ENCODE measurements at regions not wholly inside any gene's neighbourhood (a gene's known extent, or its start where the extent isn't known, plus 50 kb on each side); places are given as distances from the start of the nearest gene placed in this dataset.

DNA sequence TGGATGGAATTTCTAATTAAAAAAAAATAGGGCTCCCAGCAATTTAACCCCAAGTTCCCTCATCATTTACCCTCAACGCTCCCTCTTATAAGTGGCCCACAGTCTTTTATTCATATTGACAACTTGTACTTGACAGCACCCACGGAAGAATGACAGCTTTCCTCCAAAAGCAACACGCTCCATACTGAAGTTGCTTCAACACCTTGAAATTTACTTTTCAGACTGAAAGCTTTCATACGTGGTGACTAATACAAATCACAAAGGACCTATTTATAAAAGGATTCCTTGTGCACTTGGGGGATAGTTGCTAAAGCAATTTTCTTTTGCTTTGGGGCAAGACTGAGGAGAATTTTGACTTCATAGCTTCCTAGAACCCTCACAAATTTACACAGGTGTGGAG lies 1629.4 kb upstream of the SEL1L start:
- no peak overlapping the region for H3K4me3 ChIP-seq (ENCODE audit: control insufficient read depth, low read depth, low read length)
- TF ChIP-seq CTCF (IDR thresholded peaks at IDR 0.05; ENCODE audit: control insufficient read depth, insufficient read depth, low read depth, low read length, missing control alignments): no peak
- no peak for DNase-seq (ENCODE audit: low read depth)

DNA sequence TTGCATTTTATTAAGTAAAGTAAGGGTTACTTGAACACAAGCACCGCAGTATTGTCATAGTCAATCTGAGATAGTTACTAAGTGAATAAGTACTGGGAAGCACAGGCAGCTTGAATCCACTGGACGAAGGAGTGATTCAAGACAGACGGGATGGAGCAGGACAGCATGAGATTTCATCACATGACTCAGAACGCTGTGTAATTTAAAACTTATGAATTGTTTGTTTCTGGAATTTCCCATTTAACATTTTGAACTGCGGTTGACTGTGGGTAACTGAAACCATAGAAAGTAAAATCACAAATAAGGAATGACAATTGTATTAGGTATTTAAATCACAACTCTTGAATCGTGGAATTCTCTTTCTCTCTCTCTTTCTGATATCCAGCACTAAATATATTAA lies 1630.4 kb upstream of the SEL1L start:
- no peak overlapping the region for H3K4me3 ChIP-seq (ENCODE audit: control insufficient read depth, low read depth, low read length)
- no peak for TF ChIP-seq CTCF (IDR thresholded peaks at IDR 0.05; ENCODE audit: control insufficient read depth, insufficient read depth, low read depth, low read length, missing control alignments)
- no peak for DNase-seq (ENCODE audit: low read depth)

GRCh38 chr14:83164591-83164990 lies 1630.9 kb upstream of the SEL1L start:
- no peak for DNase-seq (ENCODE audit: low read depth)
- no peak for TF ChIP-seq CTCF (IDR thresholded peaks at IDR 0.05; ENCODE audit: control insufficient read depth, insufficient read depth, low read depth, low read length, missing control alignments)
- no peak overlapping the region for H3K4me3 ChIP-seq (ENCODE audit: control insufficient read depth, low read depth, low read length)

GRCh38 chr14:83170165-83170564 lies 1636.5 kb upstream of the SEL1L start:
- no peak for TF ChIP-seq CTCF (IDR thresholded peaks at IDR 0.05; ENCODE audit: control insufficient read depth, insufficient read depth, low read depth, low read length, missing control alignments)
- no peak overlapping the region for H3K4me3 ChIP-seq (ENCODE audit: control insufficient read depth, low read depth, low read length)
- no peak for DNase-seq (ENCODE audit: low read depth)

- DNase-seq (ENCODE audit: low read depth): no peak
- no peak overlapping the region for H3K4me3 ChIP-seq (ENCODE audit: control insufficient read depth, low read depth, low read length)
- TF ChIP-seq CTCF (IDR thresholded peaks at IDR 0.05; ENCODE audit: control insufficient read depth, insufficient read depth, low read depth, low read length, missing control alignments): no peak
Measured at GRCh38 chr14:83171761-83172160, 1638.1 kb upstream of the SEL1L start.

GRCh38 chr14:83172363-83172762 lies 1638.7 kb upstream of the SEL1L start:
- no peak for DNase-seq (ENCODE audit: low read depth)
- H3K4me3 ChIP-seq (ENCODE audit: control insufficient read depth, low read depth, low read length): no peak overlapping the region
- TF ChIP-seq CTCF (IDR thresholded peaks at IDR 0.05; ENCODE audit: control insufficient read depth, insufficient read depth, low read depth, low read length, missing control alignments): no peak

DNA sequence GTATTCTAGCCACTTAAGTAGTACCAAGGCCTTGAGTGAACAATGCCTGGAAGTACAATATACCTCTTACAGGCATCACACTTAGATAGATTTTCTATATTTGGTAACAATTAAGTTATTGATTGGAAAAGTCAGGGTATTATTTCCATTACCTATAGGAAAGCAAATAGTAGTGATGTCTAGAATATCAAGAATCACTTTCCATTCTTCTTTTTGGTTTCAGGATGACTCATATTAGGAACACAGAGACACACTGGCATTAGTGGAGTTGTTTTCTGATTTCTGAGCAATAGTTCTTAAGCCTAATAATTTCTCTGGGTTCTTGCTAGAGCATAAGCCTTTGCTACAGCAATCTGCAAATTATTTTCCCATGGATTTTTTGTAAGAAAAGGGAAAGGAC lies 1640.0 kb upstream of the SEL1L start:
- no peak overlapping the region for H3K4me3 ChIP-seq (ENCODE audit: control insufficient read depth, low read depth, low read length)
- DNase-seq (ENCODE audit: low read depth): no peak
- TF ChIP-seq CTCF (IDR thresholded peaks at IDR 0.05; ENCODE audit: control insufficient read depth, insufficient read depth, low read depth, low read length, missing control alignments): no peak
